ENCODE measurements at regions not wholly inside any gene's neighbourhood (a gene's known extent, or its start where the extent isn't known, plus 50 kb on each side); places are given as distances from the start of the nearest gene placed in this dataset.

GRCh38 chr7:15862781-15863165, 176.3 kb upstream of the MEOX2 start:
- no peak for DNase-seq (ENCODE audit: extremely low read depth, low read depth)
- TF ChIP-seq CTCF (IDR thresholded peaks at IDR 0.05; ENCODE audit: low read depth, low read length) = no peak

GRCh38 chr7:15862016-15862780, 175.7 kb upstream of the MEOX2 start:
- no peak for TF ChIP-seq CTCF (IDR thresholded peaks at IDR 0.05; ENCODE audit: low read depth, low read length)

DNA sequence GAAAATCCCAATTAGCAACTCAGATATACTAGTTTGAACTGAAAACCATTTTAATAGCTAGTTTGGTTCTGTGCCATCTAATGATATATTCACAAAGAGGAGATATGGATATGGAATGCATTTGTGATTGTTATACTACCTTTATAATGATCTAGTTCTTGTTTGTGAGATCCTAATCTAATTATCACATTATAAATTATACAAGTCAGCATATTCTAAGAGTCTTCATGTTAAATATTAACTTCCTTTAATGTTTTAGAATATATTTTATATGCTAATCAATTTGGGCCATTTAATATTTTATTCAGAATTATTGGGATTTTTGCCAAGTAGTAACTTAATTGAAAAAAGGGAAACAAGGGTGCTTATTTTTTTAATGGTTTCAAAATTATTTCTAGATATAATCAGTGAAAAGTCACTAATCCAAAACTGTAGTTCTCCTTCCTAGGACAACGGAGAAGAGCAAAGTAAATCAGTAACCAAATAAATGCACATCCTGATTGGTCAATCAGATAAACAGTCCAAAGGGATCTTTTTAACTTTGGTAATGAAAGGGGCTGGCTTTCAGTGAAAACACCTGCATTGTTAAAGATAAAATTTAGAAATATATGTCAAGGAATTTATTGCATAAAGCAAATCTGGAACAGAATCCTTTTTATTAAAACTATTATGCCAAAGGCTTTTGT, 173.9 kb upstream of the MEOX2 start:
- no peak for DNase-seq (ENCODE audit: extremely low read depth, low read depth)
- TF ChIP-seq CTCF (IDR thresholded peaks at IDR 0.05; ENCODE audit: low read depth, low read length) = no peak

More at GRCh38 chr7:15862016-15862780, 175.7 kb upstream of the MEOX2 start:
- no peak for DNase-seq (ENCODE audit: extremely low read depth, low read depth)

DNA sequence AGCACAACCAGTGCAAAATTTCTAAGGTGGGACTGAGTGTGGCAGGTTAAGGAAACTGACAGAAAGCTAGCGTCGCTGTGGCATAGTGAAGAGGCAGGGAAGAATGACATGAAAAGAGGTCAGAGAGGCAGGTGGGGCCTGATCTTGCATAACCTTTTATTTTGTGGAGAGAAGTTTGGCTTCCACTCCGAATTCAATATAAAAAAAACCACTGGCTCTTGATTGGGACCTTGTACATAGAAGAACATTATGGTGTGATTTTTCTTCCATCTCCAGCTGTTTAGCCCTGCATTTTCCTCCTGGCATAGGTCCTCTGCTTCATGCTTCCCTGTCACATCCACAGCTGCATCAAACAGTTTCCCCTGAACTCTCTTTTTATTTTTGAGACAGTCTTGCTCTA, 170.5 kb upstream of the MEOX2 start:
- TF ChIP-seq CTCF (IDR thresholded peaks at IDR 0.05; ENCODE audit: low read depth, low read length) = no peak

DNA sequence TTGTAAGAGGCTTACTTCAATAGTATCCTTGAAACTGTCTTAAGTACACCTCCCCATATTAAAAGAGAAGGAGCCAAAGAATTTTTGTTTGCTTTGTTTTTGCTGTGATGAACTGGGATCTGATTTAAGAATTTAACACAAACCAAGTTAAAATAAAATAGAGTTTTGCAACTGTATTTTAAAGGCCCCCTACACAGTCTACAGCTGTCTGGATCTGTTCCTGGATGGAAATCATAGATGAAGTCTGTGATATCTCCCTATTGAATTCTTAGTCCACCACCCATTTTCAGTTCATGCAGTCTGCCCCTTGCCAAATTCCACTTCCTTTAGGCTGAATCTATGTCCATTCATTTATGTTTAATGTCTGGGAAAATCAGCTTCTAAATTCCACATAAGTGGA, 169.8 kb upstream of the MEOX2 start:
- TF ChIP-seq CTCF (IDR thresholded peaks at IDR 0.05; ENCODE audit: low read depth, low read length) = no peak
- DNase-seq (ENCODE audit: extremely low read depth, low read depth) = no peak

More for the DNA sequence above, 170.5 kb upstream of the MEOX2 start:
- no peak for DNase-seq (ENCODE audit: extremely low read depth, low read depth)

DNA sequence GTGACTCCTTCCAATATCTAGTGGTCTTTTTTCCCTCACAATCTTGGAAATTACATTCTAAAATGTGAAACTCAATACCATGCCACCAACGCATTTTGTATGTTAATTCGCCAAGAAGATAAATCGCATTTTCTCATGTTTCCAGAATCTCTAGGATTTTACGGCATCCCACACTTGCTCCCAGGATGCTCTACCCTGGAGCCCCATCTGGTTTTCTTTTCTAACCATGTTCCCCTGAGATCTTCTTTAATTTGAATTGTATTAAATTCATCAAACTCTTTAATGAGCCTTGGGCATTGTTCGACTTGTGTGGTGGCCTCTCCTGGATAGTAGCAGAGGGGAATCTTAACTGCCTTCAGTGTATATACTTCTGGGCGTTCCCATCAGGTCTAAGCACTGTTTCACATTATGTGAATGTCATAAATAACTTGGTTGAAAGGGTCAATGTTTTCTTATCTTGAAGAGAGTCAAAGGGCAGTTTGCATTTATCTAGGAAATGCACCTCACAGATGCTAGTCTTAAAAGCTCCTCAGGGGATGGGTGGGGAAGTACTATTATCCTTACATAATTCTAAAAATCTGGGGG, 169.1 kb upstream of the MEOX2 start:
- TF ChIP-seq CTCF (IDR thresholded peaks at IDR 0.05; ENCODE audit: low read depth, low read length) = no peak
- DNase-seq (ENCODE audit: extremely low read depth, low read depth) = no peak
